ENCODE measurements at regions not wholly inside any gene's neighbourhood (a gene's known extent, or its start where the extent isn't known, plus 50 kb on each side); places are given as distances from the start of the nearest gene placed in this dataset.
"Not testable (repeated sequence)": the region's sequence is repeated elsewhere in the genome, so short reads cannot be mapped to it uniquely, and the experiment has no call there.

GRCh38 chr7:39833180-39833799 is 116.8 kb upstream of the CDK13 start:
- H3K27ac ChIP-seq (ENCODE audit: insufficient read depth, low read depth, low read length); intact Hi-C loops (cut with micrococcal nuclease); dilution Hi-C loops (cut with MboI; ENCODE audit: extremely low pct_ligation_motif_present, low sequenced_read_pairs); H4K20me1 ChIP-seq (replicated peaks; ENCODE audit: control insufficient read depth, extremely low read depth, insufficient read depth, low read length); H3K79me2 ChIP-seq (ENCODE audit: control insufficient read depth, insufficient read depth, low read length); H3K4me1 ChIP-seq (ENCODE audit: control insufficient read depth, extremely low read depth, insufficient read depth, low read length); BruUV-seq (replicated peaks); H3K9me1 ChIP-seq (replicated peaks; ENCODE audit: control insufficient read depth, extremely low read depth, insufficient read depth, low read length); H3K9ac ChIP-seq (replicated peaks; ENCODE audit: extremely low read depth, insufficient read depth, low read length); H3K36me3 ChIP-seq (ENCODE audit: control insufficient read depth in 2 of 2, extremely low read depth in 1 of 2, insufficient read depth in 2 of 2, low read length in 2 of 2); H3K9me3 ChIP-seq (replicated peaks; ENCODE audit: control insufficient read depth, insufficient read depth, low read length); POLR2A ChIA-PET: not testable (repeated sequence)
- Histone ChIP-seq H3K27me3 (ENCODE audit: control insufficient read depth in 2 of 2, insufficient read depth in 2 of 2, low read length in 2 of 2) (peaks cover 18 to 55% of the 10 kb centered on the region in 2 experiments), H3K4me3 (replicated peaks in 1 of 3; ENCODE audit: insufficient read depth in 1 of 3, low read depth in 1 of 3, low read length in 3 of 3) (peak overlapping the region in 2 of 3 experiments; percentile 3 to 36), H3K4me2 (ENCODE audit: insufficient read depth, low read length) (peak overlapping the region; percentile 76), H2AFZ (ENCODE audit: low read depth, low read length) (peak overlapping the region; percentile 8)
- peak; percentile 40 for DNase-seq (ENCODE audit: low read depth, low spot score)
- peak; percentile 57 for FAIRE-seq
- peak in 1 of 2 donors; percentile 6 for TF ChIP-seq CTCF (IDR thresholded peaks at IDR 0.05; ENCODE audit: extremely low read depth in 1 of 2, insufficient read depth in 1 of 2, low read depth in 1 of 2, low read length in 2 of 2)
- CTCF ChIA-PET, result interaction anchor here (0.7 to 1.4 kb wide), 2 partner anchors 253 to 1892 kb away, joined by 3 read pairs; no protein-coding TSS in a partner anchor

GRCh38 chr7:39833865-39834634 is 116.0 kb upstream of the CDK13 start:
- H2AFZ ChIP-seq (ENCODE audit: low read depth, low read length), result not testable (repeated sequence)
- peak overlapping the region; percentile 12 for H3K4me2 ChIP-seq (ENCODE audit: insufficient read depth, low read length)

More at GRCh38 chr7:39833865-39834634, 116.0 kb upstream of the CDK13 start:
- H3K4me3 ChIP-seq (replicated peaks in 1 of 3; ENCODE audit: insufficient read depth in 1 of 3, low read depth in 1 of 3, low read length in 3 of 3); H3K9ac ChIP-seq (replicated peaks; ENCODE audit: extremely low read depth, insufficient read depth, low read length); H3K27ac ChIP-seq (ENCODE audit: insufficient read depth, low read depth, low read length); H3K4me1 ChIP-seq (ENCODE audit: control insufficient read depth, extremely low read depth, insufficient read depth, low read length); H3K79me2 ChIP-seq (ENCODE audit: control insufficient read depth, insufficient read depth, low read length); POLR2A ChIA-PET; H3K9me1 ChIP-seq (replicated peaks; ENCODE audit: control insufficient read depth, extremely low read depth, insufficient read depth, low read length); BruUV-seq (replicated peaks); H3K36me3 ChIP-seq (ENCODE audit: control insufficient read depth in 2 of 2, extremely low read depth in 1 of 2, insufficient read depth in 2 of 2, low read length in 2 of 2); H3K9me3 ChIP-seq (replicated peaks; ENCODE audit: control insufficient read depth, insufficient read depth, low read length); H4K20me1 ChIP-seq (replicated peaks; ENCODE audit: control insufficient read depth, extremely low read depth, insufficient read depth, low read length); DNase-seq (ENCODE audit: low read depth, low spot score); intact Hi-C loops (cut with micrococcal nuclease); dilution Hi-C loops (cut with MboI; ENCODE audit: extremely low pct_ligation_motif_present, low sequenced_read_pairs); FAIRE-seq: not testable (repeated sequence)
- peak; percentile 84 for TF ChIP-seq EZH2 (IDR thresholded peaks at IDR 0.05; ENCODE audit: borderline replicate concordance, low read depth, low read length, severe bottlenecking)
- CTCF ChIA-PET, result interaction anchor here (1.4 kb wide), 1 partner anchor 253 kb away, joined by 3 read pairs; no protein-coding TSS in a partner anchor
- peaks cover 18 to 55% of the 10 kb centered on the region in 2 experiments for H3K27me3 ChIP-seq (ENCODE audit: control insufficient read depth in 2 of 2, insufficient read depth in 2 of 2, low read length in 2 of 2)

Data from endothelial cell of umbilical vein (primary cell).